HFFc6 (cell line): ENCODE measurements at regions not wholly inside any gene's neighbourhood (a gene's known extent, or its start where the extent isn't known, plus 50 kb on each side); places are given as distances from the start of the nearest gene placed in this dataset.

Experiments used
- DNase-seq: peaks from one replicate; pipeline ENCODE4 v3.0.0-alpha.2; 2018
- H3K27ac Mint-ChIP-seq: 2 replicates; pipeline ENCODE4 v1.8.0; 2020; ENCODE audit warnings: mild to moderate bottlenecking, mixed read lengths
- H3K27me3 Mint-ChIP-seq: 2 replicates; pipeline ENCODE4 v1.8.0; 2021; ENCODE audit warnings: mild to moderate bottlenecking, moderate library complexity, mixed read lengths; ENCODE audit not compliant: insufficient read depth
- H3K36me3 Mint-ChIP-seq: 2 replicates; pipeline ENCODE4 v1.8.0; 2021; ENCODE audit warnings: low read depth, mixed read lengths
- H3K4me1 Mint-ChIP-seq: 2 replicates; pipeline ENCODE4 v1.8.0; 2020; ENCODE audit warnings: low read depth, mixed read lengths
- H3K4me3 Mint-ChIP-seq: 2 replicates; pipeline ENCODE4 v1.8.0; 2020; ENCODE audit warnings: mild to moderate bottlenecking, moderate library complexity, mixed read lengths
- H3K9me3 Mint-ChIP-seq: 2 replicates; pipeline ENCODE4 v1.8.0; 2020; ENCODE audit warnings: mild to moderate bottlenecking, mixed read lengths
- TF ChIP-seq, protein P1 (sequence below): fragments of 200-600 bp; sonication (generic); IDR thresholded peaks from 2 replicates; pipeline ENCODE4 v1.5.0; 2021; ENCODE audit warnings: antibody characterized with exemption, mild to moderate bottlenecking

GRCh38 chr10:114885443-114885842 lies 52.6 kb upstream of the TRUB1 start:
- Mint-ChIP-seq H3K4me3 (no peak overlapping the region), H3K27me3 (peaks cover 6% of the 10 kb centered on the region), H3K36me3 (no peaks in the 10 kb centered on the region), H3K27ac (no peak overlapping the region), H3K9me3 (no peaks in the 10 kb centered on the region), H3K4me1 (peaks cover 15% of the 10 kb centered on the region)
- DNase-seq: no peak
- TF ChIP-seq, protein P1, sequence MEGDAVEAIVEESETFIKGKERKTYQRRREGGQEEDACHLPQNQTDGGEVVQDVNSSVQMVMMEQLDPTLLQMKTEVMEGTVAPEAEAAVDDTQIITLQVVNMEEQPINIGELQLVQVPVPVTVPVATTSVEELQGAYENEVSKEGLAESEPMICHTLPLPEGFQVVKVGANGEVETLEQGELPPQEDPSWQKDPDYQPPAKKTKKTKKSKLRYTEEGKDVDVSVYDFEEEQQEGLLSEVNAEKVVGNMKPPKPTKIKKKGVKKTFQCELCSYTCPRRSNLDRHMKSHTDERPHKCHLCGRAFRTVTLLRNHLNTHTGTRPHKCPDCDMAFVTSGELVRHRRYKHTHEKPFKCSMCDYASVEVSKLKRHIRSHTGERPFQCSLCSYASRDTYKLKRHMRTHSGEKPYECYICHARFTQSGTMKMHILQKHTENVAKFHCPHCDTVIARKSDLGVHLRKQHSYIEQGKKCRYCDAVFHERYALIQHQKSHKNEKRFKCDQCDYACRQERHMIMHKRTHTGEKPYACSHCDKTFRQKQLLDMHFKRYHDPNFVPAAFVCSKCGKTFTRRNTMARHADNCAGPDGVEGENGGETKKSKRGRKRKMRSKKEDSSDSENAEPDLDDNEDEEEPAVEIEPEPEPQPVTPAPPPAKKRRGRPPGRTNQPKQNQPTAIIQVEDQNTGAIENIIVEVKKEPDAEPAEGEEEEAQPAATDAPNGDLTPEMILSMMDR: no peak
